ENCODE measurements at regions not wholly inside any gene's neighbourhood (a gene's known extent, or its start where the extent isn't known, plus 50 kb on each side); places are given as distances from the start of the nearest gene placed in this dataset.

GRCh38 chr6:43915208-43915869, 145.3 kb downstream of the VEGFA start:
- no peak for DNase-seq

GRCh38 chr6:43914272-43915147, 144.5 kb downstream of the VEGFA start:
- no peak for DNase-seq

DNA sequence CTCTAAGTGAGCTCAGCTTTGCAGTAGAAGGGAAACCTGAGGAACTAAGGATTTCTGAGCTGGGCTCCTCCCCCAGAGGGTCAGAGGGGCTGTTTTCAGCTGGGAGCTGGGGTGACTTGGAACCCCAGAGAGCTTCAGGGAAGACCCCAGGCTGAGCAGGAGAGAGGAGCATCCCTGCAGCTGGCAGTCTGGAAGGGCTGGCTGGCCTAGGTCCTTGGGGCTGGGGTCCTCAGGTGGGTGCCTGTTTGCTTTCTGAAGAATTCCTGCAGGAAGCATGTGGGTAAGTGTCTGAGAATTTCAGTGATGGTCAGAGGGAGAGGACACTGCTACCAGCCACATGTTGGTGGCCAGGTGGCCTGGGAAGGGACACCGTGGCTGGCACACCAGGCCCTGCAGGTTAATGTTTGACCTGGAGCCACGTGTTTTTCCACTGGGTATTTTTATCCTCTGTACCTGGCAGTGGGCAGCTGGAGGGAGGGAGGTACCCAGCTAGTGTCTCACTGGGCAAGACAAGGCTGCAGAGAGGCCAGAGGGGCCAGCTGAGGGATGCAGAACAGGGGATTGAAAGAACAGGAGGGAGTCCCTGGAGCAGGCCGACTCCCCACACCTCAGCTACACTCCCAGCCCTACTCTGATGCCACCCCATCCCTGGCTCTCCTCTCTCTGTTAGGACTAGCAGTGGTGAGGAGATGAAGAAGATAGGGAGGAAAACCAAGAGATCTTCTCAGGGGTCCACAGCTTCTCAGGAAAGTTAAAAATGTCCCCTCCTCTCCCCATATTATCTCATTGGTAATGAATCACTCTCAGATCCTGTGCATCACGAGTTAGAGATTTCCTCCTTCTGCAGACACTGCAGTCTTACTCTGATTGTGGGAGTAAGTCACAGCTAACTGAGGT, 143.6 kb downstream of the VEGFA start:
- no peak for DNase-seq

DNA sequence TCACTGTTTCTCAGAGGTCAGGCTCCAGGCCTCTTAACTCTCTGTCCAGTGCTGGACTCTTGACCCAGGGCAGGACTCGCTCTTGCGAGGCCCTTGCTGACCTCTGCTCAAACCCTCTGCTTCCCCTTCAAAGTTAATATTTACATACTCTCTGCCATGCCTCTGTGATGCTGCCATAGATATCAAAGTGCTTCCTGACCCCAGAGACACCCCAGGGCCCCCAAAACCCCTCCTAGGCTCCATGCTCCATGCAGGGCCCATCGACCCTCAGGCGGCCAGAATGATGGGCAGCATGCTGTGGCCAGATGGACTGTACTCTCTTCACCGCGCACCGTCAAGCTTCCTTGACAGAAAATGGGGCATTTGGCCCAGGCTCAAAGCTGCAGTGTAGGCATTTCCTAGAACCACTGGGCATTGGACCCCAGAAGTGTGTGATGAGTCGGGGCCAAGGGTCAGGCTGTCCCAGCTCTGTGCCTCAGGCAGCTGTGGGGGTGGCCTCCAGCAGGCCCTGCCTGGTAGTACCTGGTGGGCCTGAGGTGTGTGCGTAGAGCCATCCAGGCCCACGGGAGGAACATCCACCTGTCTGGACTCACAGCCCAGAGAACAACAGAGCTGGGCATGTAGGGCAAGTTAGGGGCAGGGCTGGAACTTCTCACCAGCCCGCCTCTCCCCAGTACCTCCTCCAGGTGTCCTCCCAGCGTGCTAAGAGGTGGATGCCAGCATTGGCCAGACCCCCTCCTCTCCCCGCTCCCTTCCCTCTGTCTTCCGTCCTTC, 142.8 kb downstream of the VEGFA start:
- DNase-seq, result no peak

GRCh38 chr6:43912116-43912577, 142.1 kb downstream of the VEGFA start:
- DNase-seq, result no peak

DNA sequence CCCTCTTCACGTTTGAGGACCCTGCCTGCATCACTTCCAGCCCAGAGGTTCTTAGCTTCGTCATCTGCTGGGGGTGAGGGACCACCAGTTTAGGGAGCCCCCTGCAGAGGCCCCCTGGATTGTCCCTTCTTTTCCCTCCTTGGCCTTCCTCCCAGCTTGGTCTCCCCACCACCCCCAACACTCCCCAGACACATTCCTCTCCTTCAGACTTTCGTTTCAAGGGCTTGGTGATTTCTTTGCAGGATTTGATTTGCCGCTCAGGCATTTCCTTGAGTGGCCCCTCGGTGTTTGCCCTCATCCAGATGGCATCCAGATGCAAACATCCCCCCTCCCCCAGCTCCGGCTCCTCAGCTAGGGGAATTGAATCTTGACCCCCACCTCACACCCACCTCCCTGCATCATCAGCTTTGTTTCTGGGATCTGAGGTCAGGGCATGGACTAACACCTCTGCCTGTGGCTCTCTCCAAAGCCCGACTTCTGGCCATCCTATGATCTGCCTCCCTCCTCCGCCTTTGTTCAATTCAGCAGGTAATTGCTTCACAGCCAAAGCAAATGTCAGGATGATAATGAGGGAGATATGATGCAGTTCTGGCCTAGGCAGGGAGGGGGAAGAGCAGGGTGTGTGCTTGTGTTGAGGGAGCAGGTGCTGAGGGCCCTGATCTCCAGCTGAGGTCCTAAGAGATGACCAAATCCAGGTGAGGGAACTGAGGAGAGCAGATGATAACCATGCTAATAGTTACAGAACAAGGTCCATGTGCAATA, 141.5 kb downstream of the VEGFA start:
- no peak for DNase-seq

DNA sequence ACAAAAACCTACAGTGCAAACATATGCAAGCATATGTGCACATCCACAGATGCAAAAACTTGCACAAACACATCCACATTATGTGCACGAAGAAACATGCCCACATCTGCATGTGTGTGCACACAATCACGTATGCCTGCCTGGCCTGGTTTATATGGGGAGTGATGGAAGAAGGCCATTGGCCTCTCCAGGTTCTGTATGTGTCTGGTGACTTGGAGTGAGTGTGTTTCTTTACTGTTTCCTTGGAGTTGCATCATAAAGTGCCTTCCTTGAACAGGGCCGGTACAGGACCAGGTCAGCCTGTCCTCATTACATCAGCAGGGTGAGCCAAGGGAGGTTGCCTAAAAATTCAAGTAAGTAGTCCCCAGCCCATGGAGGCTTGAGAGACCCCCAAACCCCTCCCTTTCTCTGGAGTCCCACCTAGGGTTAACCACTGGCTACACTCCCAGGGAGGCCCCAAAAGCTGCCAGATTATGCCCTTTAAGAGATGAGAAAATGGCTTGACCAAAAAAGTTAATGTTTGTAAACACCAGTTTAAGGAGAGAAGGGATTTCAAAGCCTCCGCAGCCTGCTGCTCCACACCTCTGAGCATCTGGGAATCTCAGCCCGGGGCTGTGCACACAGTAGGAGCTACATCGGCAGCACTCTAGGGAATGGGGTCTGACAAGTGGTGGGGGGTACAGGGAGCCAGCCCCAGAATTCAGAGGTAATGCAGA, 140.8 kb downstream of the VEGFA start:
- DNase-seq, result no peak

DNA sequence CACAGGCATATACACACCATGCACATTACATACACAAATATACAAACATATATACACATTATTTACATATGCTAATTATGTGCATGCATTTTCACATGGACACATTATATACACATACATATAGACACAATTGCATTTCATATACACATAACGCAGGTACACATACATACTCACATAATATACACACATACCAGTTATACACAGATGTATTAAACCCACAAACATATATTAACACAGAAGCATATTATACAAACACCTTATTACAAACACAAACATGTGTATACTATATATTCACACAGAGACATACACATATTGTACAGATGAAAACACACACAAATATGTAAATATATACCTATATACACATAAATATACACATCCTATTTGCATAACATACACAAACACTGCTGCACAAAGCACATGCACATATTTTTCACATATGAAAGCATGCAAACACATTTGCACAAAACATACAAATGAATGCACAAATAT, 140.2 kb downstream of the VEGFA start:
- no peak for DNase-seq

GRCh38 chr6:43909474-43910148, 139.6 kb downstream of the VEGFA start:
- DNase-seq, result no peak

GRCh38 chr6:43907789-43908472, 137.9 kb downstream of the VEGFA start:
- DNase-seq, result no peak

- no peak for DNase-seq
Measured at GRCh38 chr6:43907312-43907711, 137.3 kb downstream of the VEGFA start.

GRCh38 chr6:43904311-43905123, 134.5 kb downstream of the VEGFA start:
- no peak for DNase-seq

GRCh38 chr6:43903739-43904290, 133.8 kb downstream of the VEGFA start:
- DNase-seq, result no peak

- no peak for DNase-seq
Measured at GRCh38 chr6:43901733-43902230, 131.8 kb downstream of the VEGFA start.

DNA sequence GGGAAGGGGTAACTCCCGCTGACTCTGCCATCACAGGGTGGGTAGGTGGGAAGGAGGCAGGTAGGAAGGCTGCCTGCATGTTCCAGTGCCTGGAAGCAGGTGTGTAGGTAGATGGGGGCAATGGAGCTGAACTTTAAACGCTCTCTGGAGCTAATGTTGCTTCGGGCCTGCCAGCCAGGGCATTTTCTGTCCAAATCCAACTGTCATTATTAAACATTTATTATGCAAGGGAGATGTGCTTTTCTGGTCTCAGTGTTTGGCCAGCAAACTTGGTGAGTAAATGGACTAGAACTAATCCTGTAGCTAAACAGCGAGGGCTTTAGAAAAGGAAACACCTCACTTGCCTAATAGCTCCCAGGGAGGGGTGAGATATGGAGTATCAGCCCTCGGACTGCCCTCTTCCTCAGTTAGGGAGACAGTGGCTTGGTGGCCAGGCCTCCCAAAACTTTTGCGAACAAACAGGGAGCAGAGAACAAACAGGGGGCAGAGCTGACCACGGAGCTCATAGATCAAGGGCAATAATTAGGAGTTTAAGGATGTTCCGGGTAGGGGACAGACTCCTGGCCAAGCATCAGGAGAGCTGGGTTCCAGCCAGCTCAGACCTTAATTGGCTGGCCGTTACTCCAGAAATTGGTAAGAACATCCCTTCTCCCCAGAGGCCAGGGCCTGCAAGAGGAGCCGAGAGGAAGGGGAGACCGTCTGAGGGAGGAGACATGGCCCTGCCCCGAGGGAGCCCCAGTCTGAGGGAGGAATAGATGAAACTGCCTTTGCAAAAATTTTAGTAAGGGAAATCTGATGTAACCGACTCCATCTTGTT, 131.1 kb downstream of the VEGFA start:
- DNase-seq, result no peak

GRCh38 chr6:43900560-43900915, 130.5 kb downstream of the VEGFA start:
- DNase-seq, result no peak

- no peak for DNase-seq
Measured at GRCh38 chr6:43899830-43900229, 129.8 kb downstream of the VEGFA start.
